HEK293 (cell line): ENCODE measurements at regions not wholly inside any gene's neighbourhood (a gene's known extent, or its start where the extent isn't known, plus 50 kb on each side); places are given as distances from the start of the nearest gene placed in this dataset.

ENCODE experiments used
- CTCF ChIA-PET: fragments of 350-600 bp; formaldehyde crosslinking; extraction: SDS; loops from one replicate; lab custom pipeline; 2021; ENCODE audit warnings: antibody characterized with exemption; lab: Yijun Ruan, JAX
- POLR2A ChIA-PET: fragments of 300-600 bp; formaldehyde crosslinking; extraction: SDS; loops from one replicate; lab custom pipeline; 2020; ENCODE audit warnings: antibody characterized with exemption, inconsistent platforms; lab: Yijun Ruan, JAX
- H3K27ac ChIP-seq: fragments of 200-500 bp; sonication (Bioruptor generic); 2 replicates; pipeline ENCODE4 v1.5.1; 2014; ENCODE audit warnings: low read depth, low read length, control low read depth, inconsistent platforms; ENCODE audit errors: extremely low read depth
- H3K36me3 ChIP-seq, 2 experiments: fragments of 200-500 bp in 1 of 2; sonication (Bioruptor generic) in 1 of 2; 1 replicate in 1 of 2; 2 replicates in 1 of 2; pipeline ENCODE4 v1.5.1; 2014 to 2017; ENCODE audit warnings: inconsistent platforms in 2 of 2, low read length in 2 of 2; ENCODE audit not compliant: control insufficient read depth in 2 of 2, insufficient read depth in 1 of 2
- H3K4me1 ChIP-seq: fragments of 200-500 bp; sonication (Bioruptor generic); 2 replicates; pipeline ENCODE4 v1.5.1; 2014; ENCODE audit warnings: mild to moderate bottlenecking, low read length, inconsistent platforms; ENCODE audit not compliant: control insufficient read depth, insufficient read depth
- H3K4me3 ChIP-seq: 2 replicates; pipeline ENCODE4 v1.5.1; 2011; ENCODE audit warnings: low read depth, mild to moderate bottlenecking, control low read depth, low read length, moderate library complexity
- H3K9me3 ChIP-seq: fragments of 200-500 bp; sonication (Bioruptor generic); 2 replicates; pipeline ENCODE4 v1.5.1; 2014; ENCODE audit warnings: low read depth, low read length, inconsistent platforms; ENCODE audit not compliant: control insufficient read depth, insufficient read depth
- BCL11A ChIP-seq: fragments of 450-650 bp; formaldehyde crosslinking; IDR thresholded peaks from 2 replicates; pipeline ENCODE4 v1.5.1; 2016; ENCODE audit warnings: low read depth, missing biosample characterization, missing genetic modification characterization
- EGR2 ChIP-seq: fragments of 450-650 bp; formaldehyde crosslinking; IDR thresholded peaks from 2 replicates; pipeline ENCODE4 v1.5.1; 2016; ENCODE audit warnings: low read depth, missing biosample characterization, missing genetic modification characterization
- GLI2 ChIP-seq: fragments of 450-650 bp; formaldehyde crosslinking; IDR thresholded peaks from 2 replicates; pipeline ENCODE4; 2017; ENCODE audit warnings: missing biosample characterization, missing genetic modification characterization, low read depth, borderline replicate concordance
- HOXA7 ChIP-seq: sonication (generic); formaldehyde crosslinking; IDR thresholded peaks from 2 replicates; pipeline ENCODE4 v1.8.1; 2022; ENCODE audit warnings: missing genetic modification reagents, borderline replicate concordance
- OSR2 ChIP-seq: fragments of 450-650 bp; formaldehyde crosslinking; IDR thresholded peaks from 2 replicates; pipeline ENCODE4 v1.5.1; 2016; ENCODE audit warnings: missing biosample characterization, missing genetic modification characterization
- SALL2 ChIP-seq: fragments of 450-650 bp; formaldehyde crosslinking; IDR thresholded peaks from 2 replicates; pipeline ENCODE4 v1.5.0; 2017; ENCODE audit warnings: missing biosample characterization, mild to moderate bottlenecking, missing genetic modification characterization, borderline replicate concordance
- WT1 ChIP-seq: fragments of 450-650 bp; formaldehyde crosslinking; IDR thresholded peaks from 2 replicates; pipeline ENCODE4 v1.5.1; 2016; ENCODE audit warnings: missing biosample characterization, missing genetic modification characterization
- YY2 ChIP-seq: fragments of 450-650 bp; formaldehyde crosslinking; IDR thresholded peaks from 2 replicates; pipeline ENCODE4 v1.5.1; 2016; ENCODE audit warnings: missing biosample characterization, missing genetic modification characterization
- ZEB2 ChIP-seq: fragments of 450-650 bp; formaldehyde crosslinking; IDR thresholded peaks from 2 replicates; pipeline ENCODE4 v1.5.1; 2016; ENCODE audit warnings: missing biosample characterization, missing genetic modification characterization
- ZFP41 ChIP-seq: fragments of 450-650 bp; formaldehyde crosslinking; IDR thresholded peaks from 2 replicates; pipeline ENCODE4 v1.5.1; 2016; ENCODE audit warnings: missing biosample characterization, missing genetic modification characterization, borderline replicate concordance
- ZNF121 ChIP-seq: fragments of 450-650 bp; formaldehyde crosslinking; IDR thresholded peaks from 2 replicates; pipeline ENCODE4 v1.5.1; 2016; ENCODE audit warnings: missing biosample characterization, missing genetic modification characterization
- ZNF146 ChIP-seq: fragments of 450-650 bp; formaldehyde crosslinking; IDR thresholded peaks from 2 replicates; pipeline ENCODE4 v1.5.1; 2016; ENCODE audit warnings: missing biosample characterization, missing genetic modification characterization
- ZNF302 ChIP-seq: fragments of 450-650 bp; formaldehyde crosslinking; IDR thresholded peaks from 2 replicates; pipeline ENCODE4 v1.5.1; 2016; ENCODE audit warnings: missing biosample characterization, missing genetic modification characterization, low read depth
- ZNF341 ChIP-seq: fragments of 450-650 bp; formaldehyde crosslinking; IDR thresholded peaks from 2 replicates; pipeline ENCODE4; 2016; ENCODE audit warnings: low read depth, missing biosample characterization, missing genetic modification characterization
- ZNF350 ChIP-seq: fragments of 450-650 bp; formaldehyde crosslinking; IDR thresholded peaks from 2 replicates; pipeline ENCODE4 v1.5.0; 2017; ENCODE audit warnings: missing biosample characterization, mild to moderate bottlenecking, missing genetic modification characterization
- ZNF660 ChIP-seq: fragments of 450-650 bp; IDR thresholded peaks from 2 replicates; pipeline ENCODE4 v1.5.1; 2018; ENCODE audit warnings: missing biosample characterization, mild to moderate bottlenecking, missing genetic modification characterization
- ZNF768 ChIP-seq: fragments of 450-650 bp; formaldehyde crosslinking; IDR thresholded peaks from 2 replicates; pipeline ENCODE4 v1.5.1; 2018; ENCODE audit warnings: missing biosample characterization, mild to moderate bottlenecking, missing genetic modification characterization
- ZNF785 ChIP-seq: fragments of 450-650 bp; formaldehyde crosslinking; IDR thresholded peaks from 2 replicates; pipeline ENCODE4 v1.5.1; 2016; ENCODE audit warnings: missing biosample characterization, missing genetic modification characterization
- ZNF792 ChIP-seq: fragments of 450-650 bp; formaldehyde crosslinking; IDR thresholded peaks from 2 replicates; pipeline ENCODE4 v1.5.1; 2016; ENCODE audit warnings: missing biosample characterization, missing genetic modification characterization
- ZXDB ChIP-seq: fragments of 450-650 bp; formaldehyde crosslinking; IDR thresholded peaks from 2 replicates; pipeline ENCODE4 v1.5.1; 2016; ENCODE audit warnings: missing biosample characterization, missing genetic modification characterization
- TF ChIP-seq, protein P1 (sequence below): fragments of 450-650 bp; formaldehyde crosslinking; IDR thresholded peaks from 2 replicates; pipeline ENCODE4 v1.5.1; 2017; ENCODE audit warnings: missing biosample characterization, missing genetic modification characterization
- TF ChIP-seq, protein P2 (sequence below): fragments of 450-650 bp; formaldehyde crosslinking; IDR thresholded peaks from 2 replicates; pipeline ENCODE4 v1.5.1; 2017; ENCODE audit warnings: missing biosample characterization, mild to moderate bottlenecking, missing genetic modification characterization, moderate library complexity
- TF ChIP-seq, protein P3 (sequence below): fragments of 450-650 bp; formaldehyde crosslinking; IDR thresholded peaks from 2 replicates; pipeline ENCODE4 v1.5.1; 2016; ENCODE audit warnings: missing biosample characterization, missing genetic modification characterization

DNA sequence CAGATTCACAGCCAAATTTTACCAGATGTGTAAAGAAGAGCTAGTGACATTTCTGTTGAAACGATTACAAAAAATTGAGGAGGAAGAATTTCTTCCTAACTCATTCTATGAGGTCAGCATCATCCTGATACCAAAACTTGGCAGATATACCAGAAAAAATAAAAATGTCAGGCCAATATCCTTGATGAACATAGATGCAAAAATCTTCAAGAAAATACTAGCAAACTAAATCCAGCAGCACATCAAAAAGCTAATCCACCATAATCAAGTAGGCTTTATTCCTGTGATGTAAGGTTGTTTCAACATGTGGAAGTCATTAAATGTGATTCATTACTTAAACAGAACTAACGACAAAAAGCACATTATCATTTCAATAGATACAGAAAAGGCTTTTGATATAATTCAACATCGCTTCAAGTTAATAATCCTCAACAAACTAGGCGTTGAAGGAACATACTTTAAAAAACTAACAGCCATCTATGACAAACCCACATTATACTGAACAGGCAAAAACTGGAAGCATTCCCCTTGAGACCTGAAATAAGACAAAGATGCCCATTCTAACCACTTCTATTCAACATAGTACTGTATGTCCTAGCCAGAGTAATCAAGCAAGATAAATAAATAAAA is 807.7 kb upstream of the ZWINT start (continued):
- TF ChIP-seq, protein P1, sequence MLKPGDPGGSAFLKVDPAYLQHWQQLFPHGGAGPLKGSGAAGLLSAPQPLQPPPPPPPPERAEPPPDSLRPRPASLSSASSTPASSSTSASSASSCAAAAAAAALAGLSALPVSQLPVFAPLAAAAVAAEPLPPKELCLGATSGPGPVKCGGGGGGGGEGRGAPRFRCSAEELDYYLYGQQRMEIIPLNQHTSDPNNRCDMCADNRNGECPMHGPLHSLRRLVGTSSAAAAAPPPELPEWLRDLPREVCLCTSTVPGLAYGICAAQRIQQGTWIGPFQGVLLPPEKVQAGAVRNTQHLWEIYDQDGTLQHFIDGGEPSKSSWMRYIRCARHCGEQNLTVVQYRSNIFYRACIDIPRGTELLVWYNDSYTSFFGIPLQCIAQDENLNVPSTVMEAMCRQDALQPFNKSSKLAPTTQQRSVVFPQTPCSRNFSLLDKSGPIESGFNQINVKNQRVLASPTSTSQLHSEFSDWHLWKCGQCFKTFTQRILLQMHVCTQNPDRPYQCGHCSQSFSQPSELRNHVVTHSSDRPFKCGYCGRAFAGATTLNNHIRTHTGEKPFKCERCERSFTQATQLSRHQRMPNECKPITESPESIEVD (tag by site-specific recombination), result peak; percentile 24; the same call in 1 of the 2 replicates
- no peak for TF ChIP-seq ZNF792 (tag by site-specific recombination)
- no peak for TF ChIP-seq ZNF350 (tag by site-specific recombination)
- 0 out of 2 replicates have a peak, but pooled peaks have one; percentile 12 for TF ChIP-seq WT1 (tag by site-specific recombination)
- 0 out of 2 replicates have a peak, but pooled peaks have one; percentile 59 for TF ChIP-seq ZEB2 (tag by site-specific recombination)
- TF ChIP-seq ZNF341 (tag by site-specific recombination), result no peak

DNA sequence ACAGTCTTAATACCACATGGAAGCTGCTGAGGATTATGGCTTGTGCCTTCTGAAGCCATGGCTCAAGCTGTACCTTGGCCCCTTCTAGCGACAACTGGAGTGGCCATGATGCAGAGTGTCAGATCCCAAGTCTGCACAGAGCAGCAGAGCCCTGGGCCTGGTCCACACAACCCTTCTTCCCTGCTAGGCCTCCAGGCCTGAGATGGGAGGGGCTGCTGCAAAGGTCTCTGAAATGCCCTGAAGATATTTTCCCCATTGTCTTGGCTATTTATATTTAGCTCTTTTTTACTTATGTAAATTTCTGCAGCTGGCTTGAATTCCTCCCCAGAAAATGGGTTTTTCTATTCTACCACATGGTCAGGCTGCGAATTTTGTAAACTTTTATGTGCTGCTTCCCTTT is 804.6 kb upstream of the ZWINT start:
- no peaks in the 10 kb centered on the region for H3K9me3 ChIP-seq
- H3K36me3 ChIP-seq, result no peaks in the 10 kb centered on the region
- H3K4me3 ChIP-seq, result no peak overlapping the region
- ChIA-PET CTCF (no interaction called here), POLR2A (no interaction called here)
- H3K4me1 ChIP-seq, result no peaks in the 10 kb centered on the region
- no peak overlapping the region for H3K27ac ChIP-seq
- TF ChIP-seq OSR2 (no peak), ZNF146 (tag by site-specific recombination) (no peak), ZNF302 (tag by site-specific recombination) (no peak), ZFP41 (tag by site-specific recombination) (no peak), ZNF768 (tag by site-specific recombination) (no peak), YY2 (tag by site-specific recombination) (no peak), ZNF660 (no peak), ZNF341 (tag by site-specific recombination) (no peak), HOXA7 (CRISPR knock-in tag) (no peak), SALL2 (tag by site-specific recombination) (no peak), ZNF785 (tag by site-specific recombination) (no peak), EGR2 (tag by site-specific recombination) (no peak), GLI2 (tag by site-specific recombination) (no peak), BCL11A (no peak), ZNF121 (tag by site-specific recombination) (no peak), ZXDB (tag by site-specific recombination) (no peak)
- TF ChIP-seq, protein P2, sequence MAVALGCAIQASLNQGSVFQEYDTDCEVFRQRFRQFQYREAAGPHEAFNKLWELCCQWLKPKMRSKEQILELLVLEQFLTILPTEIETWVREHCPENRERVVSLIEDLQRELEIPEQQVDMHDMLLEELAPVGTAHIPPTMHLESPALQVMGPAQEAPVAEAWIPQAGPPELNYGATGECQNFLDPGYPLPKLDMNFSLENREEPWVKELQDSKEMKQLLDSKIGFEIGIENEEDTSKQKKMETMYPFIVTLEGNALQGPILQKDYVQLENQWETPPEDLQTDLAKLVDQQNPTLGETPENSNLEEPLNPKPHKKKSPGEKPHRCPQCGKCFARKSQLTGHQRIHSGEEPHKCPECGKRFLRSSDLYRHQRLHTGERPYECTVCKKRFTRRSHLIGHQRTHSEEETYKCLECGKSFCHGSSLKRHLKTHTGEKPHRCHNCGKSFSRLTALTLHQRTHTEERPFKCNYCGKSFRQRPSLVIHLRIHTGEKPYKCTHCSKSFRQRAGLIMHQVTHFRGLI, result no peak
- TF ChIP-seq, protein P3, sequence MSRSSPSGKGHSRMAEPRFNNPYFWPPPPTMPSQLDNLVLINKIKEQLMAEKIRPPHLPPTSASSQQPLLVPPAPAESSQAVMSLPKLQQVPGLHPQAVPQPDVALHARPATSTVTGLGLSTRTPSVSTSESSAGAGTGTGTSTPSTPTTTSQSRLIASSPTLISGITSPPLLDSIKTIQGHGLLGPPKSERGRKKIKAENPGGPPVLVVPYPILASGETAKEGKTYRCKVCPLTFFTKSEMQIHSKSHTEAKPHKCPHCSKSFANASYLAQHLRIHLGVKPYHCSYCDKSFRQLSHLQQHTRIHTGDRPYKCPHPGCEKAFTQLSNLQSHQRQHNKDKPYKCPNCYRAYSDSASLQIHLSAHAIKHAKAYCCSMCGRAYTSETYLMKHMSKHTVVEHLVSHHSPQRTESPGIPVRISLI, result no peak
